ENCODE measurements at regions not wholly inside any gene's neighbourhood (a gene's known extent, or its start where the extent isn't known, plus 50 kb on each side); places are given as distances from the start of the nearest gene placed in this dataset.
A peak's percentile ranks its signal among the peaks of the same experiment; 100 is the strongest.

- TF ChIP-seq CTCF (IDR thresholded peaks at IDR 0.05) = peak in 1 of 2 donors; percentile 41
- no peak for TF ChIP-seq POLR2AphosphoS5 (IDR thresholded peaks at IDR 0.05)
These were observed 147.1 kb upstream of the GDF10 start for GRCh38 chr10:47152861-47153349.
